HCT116 (cell line): ENCODE measurements at regions not wholly inside any gene's neighbourhood (a gene's known extent, or its start where the extent isn't known, plus 50 kb on each side); places are given as distances from the start of the nearest gene placed in this dataset.

Experiments
- ATAC-seq: fragments of 200-7000 bp; cut with Tn5 transposase; 2 replicates; pipeline ENCODE4 v1.9.1; 2020; ENCODE audit warnings: mild to moderate bottlenecking, moderate library complexity
- BruUV-seq: library from RNA; stranded (reverse); fragments of 400-500 nt; replicated peaks from 2 replicates; lab custom pipeline; 2021; lab: Mats Ljungman, UMichigan
- CTCF ChIA-PET: fragments of 300-600 bp; sonication (Branson Sonifier 250); formaldehyde crosslinking; loops from one replicate; lab custom pipeline; 2021; ENCODE audit warnings: antibody characterized with exemption; lab: Charles Lee
- POLR2A ChIA-PET: fragments of 300-600, 350-600 bp; sonication (Branson Sonifier 250); formaldehyde crosslinking; loops from one replicate; lab custom pipeline; 2021; ENCODE audit warnings: antibody characterized with exemption; lab: Charles Lee
- RAD21 ChIA-PET, 2 experiments: fragments of 300-600 bp; sonication (Branson Sonifier 250); formaldehyde crosslinking; loops; one replicate each; lab custom pipeline; 2023; ENCODE audit warnings: low total read pairs in 2 of 2; ENCODE audit not compliant: uncharacterized antibody in 2 of 2, unreplicated experiment in 2 of 2, low non-redundant PET in 1 of 2; lab: Charles Lee
- DNase-seq: peaks from one replicate; pipeline ENCODE4 v3.0.0-alpha.2; 2010; ENCODE audit warnings: low read depth, low spot score
- H2AFZ ChIP-seq: fragments of 200-600 bp; shearing (Covaris generic), sonication (generic); 2 replicates; pipeline ENCODE4 v1.6.1; 2017; ENCODE audit warnings: low read depth, mixed run types, mixed read lengths, antibody characterized with exemption, low read length; ENCODE audit not compliant: poor library complexity, severe bottlenecking
- H3K27ac ChIP-seq: 2 replicates; pipeline ENCODE4 v1.5.1; 2012; ENCODE audit warnings: low read depth, low read length
- H3K27me3 ChIP-seq: fragments of 200-600 bp; sonication (generic); 2 replicates; pipeline ENCODE4 v1.6.1; 2016; ENCODE audit warnings: mixed run types, low read length, mixed read lengths; ENCODE audit not compliant: insufficient read depth
- H3K36me3 ChIP-seq, 2 experiments: fragments of 200-500 bp in 1 of 2; fragments of 200-600 bp in 1 of 2; sonication (Bioruptor generic) in 1 of 2; sonication (generic) in 1 of 2; 2 replicates each; pipeline versions ENCODE4 v1.5.1 to v1.6.1; 2014 to 2016; ENCODE audit warnings: low read length in 2 of 2, inconsistent platforms in 1 of 2, mixed read lengths in 1 of 2, mixed run types in 1 of 2; ENCODE audit not compliant: insufficient read depth in 2 of 2, control insufficient read depth in 1 of 2
- H3K4me1 ChIP-seq, 2 experiments: fragments of 200-600 bp in 1 of 2; sonication (generic) in 1 of 2; 2 replicates each; pipeline versions ENCODE4 v1.5.1 to v1.6.1; 2012 to 2017; ENCODE audit warnings: low read length in 2 of 2, inconsistent platforms in 1 of 2, mild to moderate bottlenecking in 1 of 2, mixed read lengths in 1 of 2, mixed run types in 1 of 2, moderate library complexity in 1 of 2; ENCODE audit not compliant: insufficient read depth in 2 of 2, control insufficient read depth in 1 of 2
- H3K4me2 ChIP-seq: fragments of 200-600 bp; sonication (generic); 2 replicates; pipeline ENCODE4 v1.6.1; 2017; ENCODE audit warnings: mixed run types, low read length, mixed read lengths
- H3K4me3 ChIP-seq, 2 experiments: fragments of 200-600 bp in 1 of 2; sonication (generic) in 1 of 2; replicated peaks in 1 of 2; 2 replicates each; pipeline ENCODE4 v1.5.1; 2011 to 2016; ENCODE audit warnings: low read length in 2 of 2, control low read depth in 1 of 2, low read depth in 1 of 2, mild to moderate bottlenecking in 1 of 2, mixed read lengths in 1 of 2, mixed run types in 1 of 2
- H3K79me2 ChIP-seq: fragments of 200-600 bp; sonication (generic); 2 replicates; pipeline ENCODE4 v1.6.1; 2017; ENCODE audit warnings: mild to moderate bottlenecking, mixed run types, low read length, moderate library complexity, mixed read lengths; ENCODE audit not compliant: insufficient read depth
- H3K9ac ChIP-seq: fragments of 200-600 bp; sonication (generic); 2 replicates; pipeline ENCODE4 v1.6.1; 2016; ENCODE audit warnings: low read length, mixed read lengths
- H3K9me2 ChIP-seq: fragments of 200-600 bp; sonication (generic), shearing (Covaris generic); 2 replicates; pipeline ENCODE4 v1.6.1; 2017; ENCODE audit warnings: mixed run types, mild to moderate bottlenecking, moderate library complexity; ENCODE audit not compliant: insufficient read depth
- H3K9me3 ChIP-seq, 2 experiments: fragments of 200-500 bp in 1 of 2; fragments of 200-600 bp in 1 of 2; sonication (Bioruptor generic) in 1 of 2; sonication (generic) in 1 of 2; 2 replicates each; pipeline ENCODE4 v1.6.1; 2014 to 2017; ENCODE audit warnings: low read length in 2 of 2, mixed read lengths in 2 of 2, inconsistent platforms in 1 of 2, low read depth in 1 of 2, mild to moderate bottlenecking in 1 of 2, mixed run types in 1 of 2, moderate library complexity in 1 of 2; ENCODE audit not compliant: control insufficient read depth in 1 of 2, insufficient read depth in 1 of 2
- H4K20me1 ChIP-seq: fragments of 200-600 bp; sonication (generic), shearing (Covaris generic); 2 replicates; pipeline ENCODE4 v1.6.1; 2017; ENCODE audit warnings: mixed run types, mild to moderate bottlenecking, moderate library complexity; ENCODE audit not compliant: insufficient read depth
- CBX3 ChIP-seq: IDR thresholded peaks from 2 replicates; pipeline ENCODE4 v1.6.1; 2012; ENCODE audit warnings: low read depth
- MAX ChIP-seq: IDR thresholded peaks from 2 replicates; pipeline ENCODE4 v1.6.1; 2012
- POLR2A ChIP-seq: IDR thresholded peaks from 2 replicates; pipeline ENCODE4 v1.7.0; 2011; ENCODE audit warnings: borderline replicate concordance; ENCODE audit not compliant: insufficient read depth, insufficient read length; ENCODE audit errors: extremely low read depth
- REST ChIP-seq: IDR thresholded peaks from 2 replicates; pipeline ENCODE4 v1.6.1; 2012; ENCODE audit warnings: low read depth
- SIN3A ChIP-seq: IDR thresholded peaks from 2 replicates; pipeline ENCODE4 v1.6.1; 2012; ENCODE audit warnings: low read depth
- SP1 ChIP-seq: IDR thresholded peaks from 2 replicates; pipeline ENCODE4 v1.6.1; 2012; ENCODE audit warnings: low read depth
- SRF ChIP-seq: IDR thresholded peaks from 2 replicates; pipeline ENCODE4 v1.6.1; 2012; ENCODE audit warnings: low read depth
- TCF7L2 ChIP-seq: IDR thresholded peaks from 2 replicates; pipeline ENCODE4 v1.7.0; 2011; ENCODE audit warnings: borderline replicate concordance, inconsistent platforms; ENCODE audit not compliant: insufficient read depth, insufficient read length; ENCODE audit errors: extremely low read depth
- ZBTB33 ChIP-seq: IDR thresholded peaks from 2 replicates; pipeline ENCODE4 v1.6.1; 2011; ENCODE audit warnings: mild to moderate bottlenecking, low read length, moderate library complexity; ENCODE audit not compliant: insufficient replicate concordance; ENCODE audit errors: extremely low read depth
- intact Hi-C: fragments of 100-400 bp; cut with micrococcal nuclease; formaldehyde crosslinking; loops from 2 replicates; pipeline ENCODE4 v1.10.0; 2022

GRCh38 chr5:172559004-172559932 is 81.8 kb upstream of the NEURL1B start (continued):
- no peak for TF ChIP-seq REST
- TF ChIP-seq CBX3 = no peak
- TF ChIP-seq TCF7L2 = no peak
- TF ChIP-seq, all 23 proteins: peak for 0

GRCh38 chr5:172558076-172558976 is 82.7 kb upstream of the NEURL1B start:
- Histone ChIP-seq H2AFZ (no peak overlapping the region), H3K9me2 (no peaks in the 10 kb centered on the region), H3K79me2 (no peaks in the 10 kb centered on the region), H3K27me3 (no peaks in the 10 kb centered on the region; the same call in 1 of the 2 replicates), H3K4me3 (no peak overlapping the region), H3K27ac (no peak overlapping the region), H3K9me3 (no peaks in the 10 kb centered on the region), H3K9ac (no peak overlapping the region), H4K20me1 (no peaks in the 10 kb centered on the region), H3K4me2 (no peak overlapping the region), H3K4me1 (peaks cover 3 to 5% of the 10 kb centered on the region in 2 experiments; a peak in 2 of 4 replicates), H3K36me3 (no peaks in the 10 kb centered on the region)
- DNase-seq (no peak), ATAC-seq (no peak)
- ChIA-PET POLR2A (no interaction called here), CTCF (no interaction called here), RAD21 (no interaction called here)
- no TSS peak for BruUV-seq
- intact Hi-C loops = no loop called here
- TF ChIP-seq SP1 (no peak), SIN3A (no peak), ZBTB33 (no peak), MAX (no peak), POLR2A (no peak), SRF (no peak), TCF7L2 (no peak)
- TF ChIP-seq, all 23 proteins: peak for 0
